Liver (tissue), 7 donors: ENCODE measurements at regions not wholly inside any gene's neighbourhood (a gene's known extent, or its start where the extent isn't known, plus 50 kb on each side); places are given as distances from the start of the nearest gene placed in this dataset.

Experiments
- DNase-seq: peaks from one replicate; pipeline ENCODE4 v3.0.0-alpha.2; 2017; ENCODE audit warnings: low spot score
- H3K27ac ChIP-seq, 2 donors: one replicate each; pipeline ENCODE4 v1.7.0; 2013; ENCODE audit warnings: inconsistent platforms in 2 of 2, low read length in 2 of 2, control low read depth in 1 of 2, low read depth in 1 of 2, mild to moderate bottlenecking in 1 of 2
- H3K27me3 ChIP-seq, 4 donors: one replicate each; pipeline versions ENCODE4 v1.6.1 to v1.7.0; 2013; ENCODE audit warnings: low read length in 3 of 4, inconsistent platforms in 1 of 4, mild to moderate bottlenecking in 1 of 4, moderate library complexity in 1 of 4; ENCODE audit not compliant: control insufficient read depth in 4 of 4, insufficient read depth in 4 of 4
- H3K36me3 ChIP-seq, 4 donors: one replicate each; pipeline versions ENCODE4 v1.6.1 to v1.7.0; 2013; ENCODE audit warnings: low read length in 3 of 4, mild to moderate bottlenecking in 3 of 4, low read depth in 1 of 4, moderate library complexity in 1 of 4; ENCODE audit not compliant: control insufficient read depth in 4 of 4, insufficient read depth in 3 of 4
- H3K4me1 ChIP-seq, 4 donors: one replicate each; pipeline versions ENCODE4 v1.6.1 to v1.7.0; 2013; ENCODE audit warnings: low read length in 3 of 4, mild to moderate bottlenecking in 3 of 4, moderate library complexity in 1 of 4; ENCODE audit not compliant: control insufficient read depth in 4 of 4, insufficient read depth in 4 of 4
- H3K4me3 ChIP-seq, 3 donors: one replicate each; pipeline versions ENCODE4 v1.6.1 to v1.7.0; 2013; ENCODE audit warnings: low read length in 3 of 3, control low read depth in 1 of 3, low read depth in 1 of 3, mild to moderate bottlenecking in 1 of 3
- H3K9ac ChIP-seq, 2 donors: one replicate each; pipeline ENCODE4 v1.7.0; 2013; ENCODE audit warnings: low read length in 2 of 2, mild to moderate bottlenecking in 2 of 2, moderate library complexity in 2 of 2, control low read depth in 1 of 2, low read depth in 1 of 2
- H3K9me3 ChIP-seq, 4 donors: one replicate each; pipeline versions ENCODE4 v1.6.1 to v1.7.0; 2013; ENCODE audit warnings: low read length in 3 of 4; ENCODE audit not compliant: control insufficient read depth in 4 of 4
- ATF3 ChIP-seq: IDR thresholded peaks from 2 replicates; pipeline ENCODE4 v1.6.1; 2016; ENCODE audit warnings: antibody characterized with exemption
- CTCF ChIP-seq: fragments of 150-350 bp; IDR thresholded peaks from 2 replicates; pipeline ENCODE4 v1.5.1; 2017; ENCODE audit warnings: improper control_type of control experiment, low read depth, low read length; ENCODE audit not compliant: missing input control
- EGR1 ChIP-seq, 2 donors: IDR thresholded peaks; 2 replicates each; pipeline ENCODE4 v1.6.1; 2016 to 2018; ENCODE audit warnings: antibody characterized with exemption in 2 of 2, low read depth in 2 of 2
- FOXA1 ChIP-seq: IDR thresholded peaks from 2 replicates; pipeline ENCODE4 v1.6.1; 2016; ENCODE audit warnings: antibody characterized with exemption
- FOXA2 ChIP-seq: IDR thresholded peaks from 2 replicates; pipeline ENCODE4 v1.6.1; 2016; ENCODE audit warnings: antibody characterized with exemption
- GABPA ChIP-seq, 2 donors: IDR thresholded peaks in 1 of 2; conservative IDR thresholded peaks in 1 of 2; 2 replicates each; pipeline ENCODE4 v1.6.1; 2016; ENCODE audit warnings: antibody characterized with exemption in 2 of 2, mild to moderate bottlenecking in 1 of 2, moderate library complexity in 1 of 2
- HNF4A ChIP-seq, 2 donors: conservative IDR thresholded peaks; 2 replicates each; pipeline ENCODE4 v1.6.1; 2016; ENCODE audit warnings: antibody characterized with exemption in 2 of 2, mild to moderate bottlenecking in 2 of 2
- JUND ChIP-seq, 2 donors: IDR thresholded peaks; 2 replicates each; pipeline ENCODE4 v1.6.1; 2016; ENCODE audit warnings: antibody characterized with exemption in 2 of 2
- NR2F2 ChIP-seq: IDR thresholded peaks from 2 replicates; pipeline ENCODE4 v1.6.1; 2016; ENCODE audit warnings: antibody characterized with exemption
- RAD21 ChIP-seq, 2 donors: IDR thresholded peaks; 2 replicates each; pipeline ENCODE4 v1.6.1; 2016; ENCODE audit warnings: antibody characterized with exemption in 2 of 2, mild to moderate bottlenecking in 2 of 2
- REST ChIP-seq: IDR thresholded peaks from 2 replicates; pipeline ENCODE4 v1.6.1; 2016; ENCODE audit warnings: antibody characterized with exemption, mild to moderate bottlenecking
- RXRA ChIP-seq, 2 donors: IDR thresholded peaks; 2 replicates each; pipeline ENCODE4 v1.6.1; 2017 to 2018; ENCODE audit warnings: antibody characterized with exemption in 2 of 2, mild to moderate bottlenecking in 1 of 2
- SP1 ChIP-seq: IDR thresholded peaks from 2 replicates; pipeline ENCODE4 v1.6.1; 2018; ENCODE audit warnings: antibody characterized with exemption, mild to moderate bottlenecking
- YY1 ChIP-seq: IDR thresholded peaks from 2 replicates; pipeline ENCODE4 v1.6.1; 2016; ENCODE audit warnings: antibody characterized with exemption, mild to moderate bottlenecking
- TF ChIP-seq, protein P1 (sequence below): IDR thresholded peaks from 2 replicates; pipeline ENCODE4 v1.6.1; 2016; ENCODE audit warnings: antibody characterized with exemption
- TF ChIP-seq, protein P2 (sequence below): IDR thresholded peaks from 2 replicates; pipeline ENCODE4 v1.6.1; 2016; ENCODE audit warnings: antibody characterized with exemption
- donor health status: healthy.
- donor health status: healthy.
- donor health status: healthy.
- donor health status: healthy.

DNA sequence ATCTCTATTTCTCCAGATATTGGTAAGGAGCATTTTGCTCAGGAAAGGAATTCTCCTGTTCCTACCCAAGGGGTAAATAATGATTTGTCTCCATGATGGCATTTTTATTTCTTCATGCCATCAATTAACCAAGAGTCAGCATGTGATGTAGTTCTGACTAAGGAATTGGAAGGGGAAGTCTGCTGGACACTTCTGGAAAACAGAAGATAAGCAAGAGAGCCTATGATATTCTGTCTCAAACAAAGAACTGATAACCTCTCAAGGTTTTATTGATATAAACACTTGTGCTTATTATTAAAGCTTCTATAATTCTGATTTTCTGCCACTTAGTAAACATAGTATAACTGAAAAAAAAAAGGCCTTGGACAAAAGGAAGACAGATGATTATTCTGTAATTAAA lies 673.0 kb upstream of the CHORDC1 start:
- Histone ChIP-seq H3K9ac (no peak overlapping the region), H3K4me1 (no peaks in the 10 kb centered on the region), H3K36me3 (no peaks in the 10 kb centered on the region), H3K27ac (no peak overlapping the region), H3K4me3 (no peak overlapping the region), H3K9me3 (no peaks in the 10 kb centered on the region), H3K27me3 (no peaks in the 10 kb centered on the region)
- DNase-seq = no peak
- TF ChIP-seq, protein P1, sequence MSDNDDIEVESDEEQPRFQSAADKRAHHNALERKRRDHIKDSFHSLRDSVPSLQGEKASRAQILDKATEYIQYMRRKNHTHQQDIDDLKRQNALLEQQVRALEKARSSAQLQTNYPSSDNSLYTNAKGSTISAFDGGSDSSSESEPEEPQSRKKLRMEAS = no peak
- TF ChIP-seq ATF3 (no peak), HNF4A (conservative IDR thresholded peaks at IDR 0.05) (no peak), REST (no peak), FOXA1 (no peak), RXRA (IDR thresholded peaks at IDR 0.05) (no peak), NR2F2 (no peak), JUND (IDR thresholded peaks at IDR 0.05) (no peak), CTCF (no peak)
- TF ChIP-seq, protein P2, sequence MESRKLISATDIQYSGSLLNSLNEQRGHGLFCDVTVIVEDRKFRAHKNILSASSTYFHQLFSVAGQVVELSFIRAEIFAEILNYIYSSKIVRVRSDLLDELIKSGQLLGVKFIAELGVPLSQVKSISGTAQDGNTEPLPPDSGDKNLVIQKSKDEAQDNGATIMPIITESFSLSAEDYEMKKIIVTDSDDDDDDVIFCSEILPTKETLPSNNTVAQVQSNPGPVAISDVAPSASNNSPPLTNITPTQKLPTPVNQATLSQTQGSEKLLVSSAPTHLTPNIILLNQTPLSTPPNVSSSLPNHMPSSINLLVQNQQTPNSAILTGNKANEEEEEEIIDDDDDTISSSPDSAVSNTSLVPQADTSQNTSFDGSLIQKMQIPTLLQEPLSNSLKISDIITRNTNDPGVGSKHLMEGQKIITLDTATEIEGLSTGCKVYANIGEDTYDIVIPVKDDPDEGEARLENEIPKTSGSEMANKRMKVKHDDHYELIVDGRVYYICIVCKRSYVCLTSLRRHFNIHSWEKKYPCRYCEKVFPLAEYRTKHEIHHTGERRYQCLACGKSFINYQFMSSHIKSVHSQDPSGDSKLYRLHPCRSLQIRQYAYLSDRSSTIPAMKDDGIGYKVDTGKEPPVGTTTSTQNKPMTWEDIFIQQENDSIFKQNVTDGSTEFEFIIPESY = no peak

- Histone ChIP-seq H3K9me3 (no peaks in the 10 kb centered on the region), H3K9ac (no peak overlapping the region)
- TF ChIP-seq HNF4A (conservative IDR thresholded peaks at IDR 0.05) (no peak), ATF3 (no peak), GABPA (IDR thresholded peaks at IDR 0.05 in 1 of 2, conservative IDR thresholded peaks at IDR 0.05 in 1 of 2) (no peak), FOXA1 (no peak), JUND (IDR thresholded peaks at IDR 0.05) (no peak), RAD21 (IDR thresholded peaks at IDR 0.05) (no peak), NR2F2 (no peak), SP1 (no peak), EGR1 (IDR thresholded peaks at IDR 0.05; ENCODE audit: low read depth in 2 of 2) (no peak), FOXA2 (no peak), YY1 (no peak), CTCF (no peak), RXRA (IDR thresholded peaks at IDR 0.05) (no peak)
- TF ChIP-seq, protein P1 = no peak
- TF ChIP-seq, protein P2 = no peak
These were observed 667.5 kb upstream of the CHORDC1 start for GRCh38 chr11:90890347-90890746.

More at GRCh38 chr11:90890347-90890746, 667.5 kb upstream of the CHORDC1 start:
- no peaks in the 10 kb centered on the region for H3K36me3 ChIP-seq
- no peaks in the 10 kb centered on the region for H3K27me3 ChIP-seq
- H3K4me1 ChIP-seq = no peaks in the 10 kb centered on the region
- DNase-seq = no peak
- H3K4me3 ChIP-seq = no peak overlapping the region
- H3K27ac ChIP-seq = no peak overlapping the region
